Fibroblast of lung (primary cell): ENCODE measurements at regions not wholly inside any gene's neighbourhood (a gene's known extent, or its start where the extent isn't known, plus 50 kb on each side); places are given as distances from the start of the nearest gene placed in this dataset.

ENCODE experiments used
- DNase-seq, 2 donors: peaks; one replicate each; pipeline versions ENCODE4 v3.0.0 to v3.0.0-alpha.2; 2010; ENCODE audit warnings: low read depth in 2 of 2
- H2AFZ ChIP-seq: 2 replicates; pipeline ENCODE4 v1.5.1; 2012; ENCODE audit warnings: low read length, control low read depth, inconsistent platforms
- H3K27ac ChIP-seq: 2 replicates; pipeline ENCODE4 v1.5.1; 2011; ENCODE audit warnings: low read length, control low read depth; ENCODE audit not compliant: insufficient read depth
- H3K27me3 ChIP-seq: 2 replicates; pipeline ENCODE4 v1.5.1; 2011; ENCODE audit warnings: mild to moderate bottlenecking, low read length; ENCODE audit not compliant: control insufficient read depth, insufficient read depth
- H3K36me3 ChIP-seq: 2 replicates; pipeline ENCODE4 v1.5.1; 2011; ENCODE audit warnings: low read length; ENCODE audit not compliant: control insufficient read depth, insufficient read depth
- H3K4me1 ChIP-seq: 2 replicates; pipeline ENCODE4 v1.5.1; 2011; ENCODE audit warnings: low read length; ENCODE audit not compliant: control insufficient read depth, insufficient read depth; ENCODE audit errors: extremely low read depth
- H3K4me2 ChIP-seq: 2 replicates; pipeline ENCODE4 v1.5.1; 2011; ENCODE audit warnings: low read length, control low read depth; ENCODE audit not compliant: insufficient read depth; ENCODE audit errors: extremely low read depth
- H3K4me3 ChIP-seq, 4 experiments: fragments of 200-600 bp in 1 of 4; sonication (generic) in 1 of 4; replicated peaks in 1 of 4; 2 replicates each; pipeline ENCODE4 v1.5.1; 2011 to 2016; ENCODE audit warnings: low read length in 4 of 4, low read depth in 3 of 4, mild to moderate bottlenecking in 3 of 4, control low read depth in 2 of 4, inconsistent platforms in 1 of 4, mixed read lengths in 1 of 4; ENCODE audit not compliant: insufficient read depth in 1 of 4; ENCODE audit errors: control extremely low read depth in 1 of 4
- H3K79me2 ChIP-seq: 2 replicates; pipeline ENCODE4 v1.5.1; 2012; ENCODE audit warnings: mild to moderate bottlenecking, low read length, inconsistent platforms; ENCODE audit not compliant: control insufficient read depth, insufficient read depth
- H3K9ac ChIP-seq: 2 replicates; pipeline ENCODE4 v1.5.1; 2011; ENCODE audit warnings: mild to moderate bottlenecking, low read length, control low read depth; ENCODE audit not compliant: insufficient read depth
- H3K9me3 ChIP-seq: 2 replicates; pipeline ENCODE4 v1.5.1; 2012; ENCODE audit warnings: low read depth, low read length; ENCODE audit not compliant: control insufficient read depth, insufficient read depth
- H4K20me1 ChIP-seq: 2 replicates; pipeline ENCODE4 v1.5.1; 2011; ENCODE audit warnings: low read length; ENCODE audit not compliant: control insufficient read depth, insufficient read depth; ENCODE audit errors: extremely low read depth
- CTCF ChIP-seq, 2 donors: IDR thresholded peaks in 1 of 2; conservative IDR thresholded peaks in 1 of 2; 1 replicate in 1 of 2; 2 replicates in 1 of 2; pipeline ENCODE4 v1.5.1; 2011 to 2012; ENCODE audit warnings: low read length in 2 of 2, control low read depth in 1 of 2, inconsistent platforms in 1 of 2, low read depth in 1 of 2, mild to moderate bottlenecking in 1 of 2
- EZH2 ChIP-seq: IDR thresholded peaks from 2 replicates; pipeline ENCODE4 v1.5.1; 2012; ENCODE audit warnings: low read length, control low read depth, mild to moderate bottlenecking; ENCODE audit errors: missing control alignments

DNA sequence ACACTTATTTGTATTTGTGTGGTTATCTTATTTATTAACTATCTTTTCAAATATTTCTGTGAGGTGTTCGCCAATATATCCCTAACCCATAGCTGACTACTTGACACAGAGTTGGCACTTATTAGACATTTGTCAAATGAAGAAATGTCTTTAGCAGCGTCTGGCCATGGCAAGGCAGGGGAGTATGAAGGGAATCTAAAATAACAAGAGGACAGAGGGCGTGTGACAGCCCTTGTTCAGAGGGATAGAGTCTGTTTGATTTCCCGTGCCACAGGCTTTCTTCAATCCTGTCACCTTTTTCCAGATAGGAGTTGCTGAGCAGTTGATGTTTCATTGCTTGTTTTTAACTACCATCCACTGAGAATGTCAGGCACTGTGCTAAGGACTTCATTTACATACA, 53.6 kb upstream of the SLC39A10 start:
- Histone ChIP-seq H3K27me3 (no peaks in the 10 kb centered on the region), H3K9me3 (no peaks in the 10 kb centered on the region), H3K36me3 (no peaks in the 10 kb centered on the region), H3K4me3 (no peak overlapping the region), H3K4me2 (no peak overlapping the region), H2AFZ (no peak overlapping the region), H3K9ac (no peak overlapping the region), H3K4me1 (no peaks in the 10 kb centered on the region), H4K20me1 (no peaks in the 10 kb centered on the region), H3K27ac (no peak overlapping the region), H3K79me2 (no peaks in the 10 kb centered on the region)
- no peak for DNase-seq
- TF ChIP-seq EZH2 (no peak), CTCF (conservative IDR thresholded peaks at IDR 0.05 in 1 of 2, IDR thresholded peaks at IDR 0.05 in 1 of 2; ENCODE audit: low read depth in 1 of 2, low read length in 2 of 2) (no peak)

DNA sequence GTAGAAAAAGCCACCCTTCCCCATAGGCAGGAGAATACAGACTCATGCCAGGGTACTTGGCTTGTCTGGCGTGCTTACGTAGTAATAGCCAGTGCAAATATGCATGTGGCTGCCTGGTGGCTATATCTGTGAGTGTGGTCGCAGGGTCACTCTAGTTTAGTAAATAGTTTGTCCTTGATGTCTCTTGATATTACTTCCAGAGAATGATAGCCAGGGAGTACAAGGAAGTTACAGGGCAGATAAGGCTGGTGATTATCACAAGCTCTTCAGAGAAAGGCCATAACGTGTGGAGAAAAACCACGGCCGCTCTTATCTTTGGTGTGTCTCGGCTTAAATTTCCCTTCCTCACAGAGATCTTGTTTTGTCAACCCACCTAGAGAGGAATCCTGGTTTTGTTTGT, 54.3 kb upstream of the SLC39A10 start:
- no peak overlapping the region for H3K9ac ChIP-seq
- H4K20me1 ChIP-seq = no peaks in the 10 kb centered on the region
- H3K79me2 ChIP-seq = no peaks in the 10 kb centered on the region
- no peaks in the 10 kb centered on the region for H3K9me3 ChIP-seq
- H3K27me3 ChIP-seq = no peaks in the 10 kb centered on the region
- H3K4me1 ChIP-seq = no peaks in the 10 kb centered on the region
- H3K4me3 ChIP-seq = no peak overlapping the region
- DNase-seq = no peak
- TF ChIP-seq CTCF (conservative IDR thresholded peaks at IDR 0.05 in 1 of 2, IDR thresholded peaks at IDR 0.05 in 1 of 2; ENCODE audit: low read depth in 1 of 2, low read length in 2 of 2) (no peak), EZH2 (no peak)
- no peak overlapping the region for H3K4me2 ChIP-seq
- H2AFZ ChIP-seq = no peak overlapping the region
- no peaks in the 10 kb centered on the region for H3K36me3 ChIP-seq
- H3K27ac ChIP-seq = no peak overlapping the region

DNA sequence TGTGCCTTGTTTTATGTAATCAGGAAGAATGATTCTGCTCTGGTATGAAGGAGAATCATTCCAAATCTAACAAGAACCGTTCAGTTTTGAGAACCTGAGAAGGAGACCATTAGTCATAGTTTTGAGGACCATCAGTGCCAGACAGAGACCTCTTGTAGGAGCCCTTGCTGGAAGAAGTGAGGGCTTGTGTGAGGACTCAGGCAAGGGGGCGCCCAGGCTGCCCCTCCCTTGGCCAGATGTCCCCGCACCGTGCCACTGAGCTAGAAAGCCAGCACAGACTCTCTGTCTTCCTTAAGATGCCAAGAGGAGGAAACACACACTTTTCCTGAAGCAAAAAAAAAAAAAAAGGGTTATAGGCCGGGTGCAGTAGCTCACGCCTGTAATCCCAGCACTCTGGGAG, 55.7 kb upstream of the SLC39A10 start:
- Histone ChIP-seq H4K20me1 (no peaks in the 10 kb centered on the region), H3K4me1 (no peaks in the 10 kb centered on the region), H3K4me2 (no peak overlapping the region), H3K27me3 (no peaks in the 10 kb centered on the region), H3K36me3 (no peaks in the 10 kb centered on the region), H3K9me3 (no peaks in the 10 kb centered on the region), H3K4me3 (no peak overlapping the region), H3K9ac (no peak overlapping the region), H2AFZ (no peak overlapping the region), H3K79me2 (no peaks in the 10 kb centered on the region), H3K27ac (no peak overlapping the region)
- DNase-seq = peak in 1 of 2 donors; percentile 52
- TF ChIP-seq EZH2 (no peak), CTCF (conservative IDR thresholded peaks at IDR 0.05 in 1 of 2, IDR thresholded peaks at IDR 0.05 in 1 of 2; ENCODE audit: low read depth in 1 of 2, low read length in 2 of 2) (no peak)
